Tibial artery (tissue), 4 donors: ENCODE measurements at regions not wholly inside any gene's neighbourhood (a gene's known extent, or its start where the extent isn't known, plus 50 kb on each side); places are given as distances from the start of the nearest gene placed in this dataset.
A peak's percentile ranks its signal among the peaks of the same experiment; 100 is the strongest.

ENCODE experiments used
- DNase-seq, 2 donors: peaks; one replicate each; pipeline ENCODE4 v3.0.0-alpha.2; 2019
- H3K27ac ChIP-seq, 2 donors: fragments of 200-600 bp; sonication (generic) in 1 of 2; 1 replicate in 1 of 2; 2 replicates in 1 of 2; pipeline ENCODE4 v1.5.1; 2018 to 2019; ENCODE audit warnings: mild to moderate bottlenecking in 1 of 2
- H3K27me3 ChIP-seq, 2 donors: fragments of 200-600 bp; sonication (generic) in 1 of 2; one replicate each; pipeline versions ENCODE4 v1.5.1 to v1.6.0; 2016 to 2019
- H3K36me3 ChIP-seq, 3 donors: fragments of 200-600 bp; sonication (generic) in 2 of 3; one replicate each; pipeline ENCODE4 v1.5.1; 2016 to 2019; ENCODE audit warnings: mild to moderate bottlenecking in 2 of 3
- H3K4me1 ChIP-seq, 4 donors: fragments of 200-600 bp; sonication (generic) in 2 of 4; 1 replicate in 3 of 4; 2 replicates in 1 of 4; pipeline ENCODE4 v1.5.1; 2016 to 2019
- H3K4me3 ChIP-seq, 2 donors: fragments of 200-600 bp; sonication (generic) in 1 of 2; 1 replicate in 1 of 2; 2 replicates in 1 of 2; pipeline ENCODE4 v1.5.1; 2018 to 2019; ENCODE audit warnings: mild to moderate bottlenecking in 2 of 2
- H3K9me3 ChIP-seq, 3 donors: fragments of 200-600 bp; sonication (generic) in 1 of 3; one replicate each; pipeline ENCODE4 v1.5.1; 2016 to 2019
- intact Hi-C: fragments of 100-400 bp; cut with DNase I; formaldehyde crosslinking; loops from one replicate; pipeline ENCODE4 v1.15.0; 2023; ENCODE audit warnings: low total_unique reads
- TF ChIP-seq, protein P1 (sequence below), 2 experiments: fragments of 200-600 bp in 1 of 2; fragments of 450-650 bp in 1 of 2; IDR thresholded peaks; one replicate each; pipeline ENCODE4 v1.5.1; 2017 to 2019; ENCODE audit warnings: antibody characterized with exemption in 2 of 2, mild to moderate bottlenecking in 1 of 2, moderate library complexity in 1 of 2

DNA sequence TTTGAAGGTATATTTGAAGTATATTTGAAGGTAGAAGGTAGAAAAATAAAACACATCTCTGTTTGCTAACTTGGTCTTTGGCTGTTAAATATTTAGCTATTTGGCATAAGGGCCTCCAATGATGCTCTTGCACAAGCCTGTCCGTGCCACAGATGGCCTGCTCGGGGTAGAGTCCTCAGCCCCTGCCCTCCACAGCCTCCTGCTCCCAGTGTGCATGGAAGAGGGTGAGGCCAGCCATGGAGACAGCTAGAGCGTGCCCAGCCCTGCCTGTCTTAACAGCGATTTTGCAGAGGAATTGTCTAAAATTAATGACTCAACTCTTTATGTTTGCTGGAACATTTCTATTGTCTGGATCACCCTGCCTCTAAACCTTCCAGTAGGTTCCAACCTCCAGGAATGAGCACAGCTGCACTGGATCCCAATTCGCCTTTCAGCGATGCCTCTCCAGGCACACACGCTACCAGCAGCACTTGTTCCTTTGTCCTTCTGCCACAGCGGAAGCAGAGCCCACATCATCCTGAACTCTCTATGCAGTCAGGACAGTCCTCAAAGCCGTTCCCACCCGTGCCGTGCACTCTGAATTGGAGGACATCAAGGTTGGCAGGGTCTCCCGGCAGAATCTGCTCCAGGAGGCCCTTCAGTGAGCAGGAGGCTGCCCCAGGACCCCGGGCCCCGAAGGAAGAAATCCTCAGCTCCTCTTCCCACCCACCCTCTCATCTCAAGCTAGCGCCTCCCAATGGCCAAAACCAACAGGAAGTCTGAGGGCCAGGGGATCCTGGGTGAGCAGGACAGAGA is 254.0 kb upstream of the IRX1 start:
- no peaks in the 10 kb centered on the region for H3K4me1 ChIP-seq
- TF ChIP-seq, protein P1, sequence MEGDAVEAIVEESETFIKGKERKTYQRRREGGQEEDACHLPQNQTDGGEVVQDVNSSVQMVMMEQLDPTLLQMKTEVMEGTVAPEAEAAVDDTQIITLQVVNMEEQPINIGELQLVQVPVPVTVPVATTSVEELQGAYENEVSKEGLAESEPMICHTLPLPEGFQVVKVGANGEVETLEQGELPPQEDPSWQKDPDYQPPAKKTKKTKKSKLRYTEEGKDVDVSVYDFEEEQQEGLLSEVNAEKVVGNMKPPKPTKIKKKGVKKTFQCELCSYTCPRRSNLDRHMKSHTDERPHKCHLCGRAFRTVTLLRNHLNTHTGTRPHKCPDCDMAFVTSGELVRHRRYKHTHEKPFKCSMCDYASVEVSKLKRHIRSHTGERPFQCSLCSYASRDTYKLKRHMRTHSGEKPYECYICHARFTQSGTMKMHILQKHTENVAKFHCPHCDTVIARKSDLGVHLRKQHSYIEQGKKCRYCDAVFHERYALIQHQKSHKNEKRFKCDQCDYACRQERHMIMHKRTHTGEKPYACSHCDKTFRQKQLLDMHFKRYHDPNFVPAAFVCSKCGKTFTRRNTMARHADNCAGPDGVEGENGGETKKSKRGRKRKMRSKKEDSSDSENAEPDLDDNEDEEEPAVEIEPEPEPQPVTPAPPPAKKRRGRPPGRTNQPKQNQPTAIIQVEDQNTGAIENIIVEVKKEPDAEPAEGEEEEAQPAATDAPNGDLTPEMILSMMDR (IDR thresholded peaks at IDR 0.05) = no peak
- H3K27ac ChIP-seq = no peak overlapping the region
- intact Hi-C loops = no loop called here
- peak in 1 of 2 donors; percentile 56 for DNase-seq
- H3K9me3 ChIP-seq = no peaks in the 10 kb centered on the region
- H3K36me3 ChIP-seq = no peaks in the 10 kb centered on the region
- no peaks in the 10 kb centered on the region for H3K27me3 ChIP-seq
- H3K4me3 ChIP-seq = no peak overlapping the region

- no peaks in the 10 kb centered on the region for H3K4me1 ChIP-seq
- TF ChIP-seq, protein P1 (IDR thresholded peaks at IDR 0.05) = no peak
- H3K27me3 ChIP-seq = no peaks in the 10 kb centered on the region
- peak in 1 of 2 donors; percentile 50 for DNase-seq
- no peaks in the 10 kb centered on the region for H3K9me3 ChIP-seq
- H3K4me3 ChIP-seq = no peak overlapping the region
- intact Hi-C loops = no loop called here
- H3K27ac ChIP-seq = no peak overlapping the region
- H3K36me3 ChIP-seq = no peaks in the 10 kb centered on the region
Observed at GRCh38 chr5:3340471-3340870, 255.2 kb upstream of the IRX1 start.

GRCh38 chr5:3339798-3340115 is 255.9 kb upstream of the IRX1 start:
- TF ChIP-seq, protein P1 (IDR thresholded peaks at IDR 0.05) = no peak
- Histone ChIP-seq H3K4me3 (no peak overlapping the region), H3K27me3 (no peaks in the 10 kb centered on the region), H3K36me3 (no peaks in the 10 kb centered on the region), H3K9me3 (no peaks in the 10 kb centered on the region), H3K27ac (no peak overlapping the region), H3K4me1 (no peaks in the 10 kb centered on the region)
- intact Hi-C loops = no loop called here
- DNase-seq = peak in 1 of 2 donors; percentile 55

GRCh38 chr5:3339092-3339797 is 256.4 kb upstream of the IRX1 start:
- no peak overlapping the region for H3K4me3 ChIP-seq
- H3K9me3 ChIP-seq = no peaks in the 10 kb centered on the region
- DNase-seq = peak in 1 of 2 donors; percentile 32
- intact Hi-C loops = no loop called here
- no peaks in the 10 kb centered on the region for H3K27me3 ChIP-seq
- TF ChIP-seq, protein P1 (IDR thresholded peaks at IDR 0.05) = no peak
- H3K36me3 ChIP-seq = no peaks in the 10 kb centered on the region
- H3K27ac ChIP-seq = no peak overlapping the region
- no peaks in the 10 kb centered on the region for H3K4me1 ChIP-seq

DNA sequence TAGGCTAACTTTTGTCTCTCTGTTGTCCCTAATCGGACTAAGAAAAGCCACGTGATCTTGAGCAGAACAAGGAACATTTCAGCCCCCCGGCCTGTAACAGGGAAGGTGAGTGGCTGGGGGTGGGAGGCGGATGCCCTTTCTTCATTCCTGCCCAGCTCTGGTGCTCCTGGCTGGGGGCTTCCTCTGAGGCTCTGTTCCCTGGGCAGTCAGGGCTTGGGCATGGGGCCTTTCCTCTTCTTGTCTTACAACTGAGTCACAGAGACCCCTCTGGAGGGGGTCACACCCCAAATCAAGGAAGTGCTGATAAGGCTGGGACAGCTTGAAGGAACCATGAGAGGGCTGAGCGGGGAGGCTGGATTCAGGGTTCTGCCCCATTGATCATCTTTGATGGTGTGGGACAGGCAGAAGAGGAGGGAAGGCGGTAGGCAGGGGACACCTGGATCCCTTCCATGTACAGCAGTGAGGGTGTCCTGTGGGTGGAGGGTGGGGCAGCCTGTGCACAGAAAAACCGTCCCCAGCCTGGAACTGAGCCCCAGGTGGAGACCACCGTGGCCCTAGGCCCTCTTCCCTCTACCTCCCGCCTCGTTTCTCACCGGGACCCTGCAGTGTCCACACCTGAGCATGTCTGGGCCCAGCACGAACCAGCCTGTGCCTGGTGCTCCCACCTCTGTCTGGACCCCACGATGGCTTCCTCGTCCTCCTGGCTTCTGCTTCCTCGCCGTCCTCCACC is 257.7 kb upstream of the IRX1 start:
- no peaks in the 10 kb centered on the region for H3K36me3 ChIP-seq
- intact Hi-C loops = no loop called here
- no peak overlapping the region for H3K27ac ChIP-seq
- TF ChIP-seq, protein P1 (IDR thresholded peaks at IDR 0.05) = no peak
- no peaks in the 10 kb centered on the region for H3K4me1 ChIP-seq
- peak in 1 of 2 donors; percentile 53 for DNase-seq
- no peak overlapping the region for H3K4me3 ChIP-seq
- no peaks in the 10 kb centered on the region for H3K9me3 ChIP-seq
- no peaks in the 10 kb centered on the region for H3K27me3 ChIP-seq
